Upper lobe of right lung (tissue), 1 donor: ENCODE measurements at regions not wholly inside any gene's neighbourhood (a gene's known extent, or its start where the extent isn't known, plus 50 kb on each side); places are given as distances from the start of the nearest gene placed in this dataset.

Source experiments
- ATAC-seq: fragments of 200-7000 bp; cut with Tn5 transposase; one replicate; pipeline ENCODE4 v1.9.1; 2020; ENCODE audit warnings: mild to moderate bottlenecking, moderate library complexity
- DNase-seq: peaks from one replicate; pipeline ENCODE4 v3.0.0-alpha.2; 2020
- H3K27ac ChIP-seq: fragments of 200-600 bp; one replicate; pipeline ENCODE4 v1.8.0; 2022
- H3K27me3 ChIP-seq: fragments of 200-600 bp; one replicate; pipeline ENCODE4 v1.8.0; 2022; ENCODE audit warnings: mild to moderate bottlenecking
- H3K36me3 ChIP-seq: fragments of 200-600 bp; one replicate; pipeline ENCODE4 v1.8.0; 2022
- H3K4me1 ChIP-seq: fragments of 200-600 bp; one replicate; pipeline ENCODE4 v1.8.0; 2022
- H3K4me3 ChIP-seq: fragments of 200-600 bp; one replicate; pipeline ENCODE4 v1.8.0; 2022; ENCODE audit warnings: mild to moderate bottlenecking
- H3K9me3 ChIP-seq: fragments of 200-600 bp; one replicate; pipeline ENCODE4 v1.8.0; 2022
- CTCF ChIP-seq: fragments of 200-600 bp; IDR thresholded peaks from one replicate; pipeline ENCODE4 v1.8.0; 2022; ENCODE audit warnings: antibody characterized with exemption
- intact Hi-C: fragments of 100-400 bp; cut with DNase I; formaldehyde crosslinking; loops from one replicate; pipeline ENCODE4 v1.11.0; 2022
- donor health status: DM: no; HTN: yes; CAD: no; lungs with severe emphysema.

- DNase-seq (no peak), ATAC-seq (no peak)
- H3K36me3 ChIP-seq, result no peaks in the 10 kb centered on the region
- no peak for TF ChIP-seq CTCF
- no peak overlapping the region for H3K4me3 ChIP-seq
- intact Hi-C loops, result no loop called here
- no peaks in the 10 kb centered on the region for H3K9me3 ChIP-seq
- H3K4me1 ChIP-seq, result no peaks in the 10 kb centered on the region
- no peaks in the 10 kb centered on the region for H3K27me3 ChIP-seq
- H3K27ac ChIP-seq, result no peak overlapping the region
These were observed 409.5 kb downstream of the ADRA2A start for GRCh38 chr10:111486346-111486745.

- ATAC-seq (no peak), DNase-seq (no peak)
- intact Hi-C loops, result no loop called here
- H3K27ac ChIP-seq, result no peak overlapping the region
- H3K4me1 ChIP-seq, result no peaks in the 10 kb centered on the region
- H3K9me3 ChIP-seq, result no peaks in the 10 kb centered on the region
- no peaks in the 10 kb centered on the region for H3K36me3 ChIP-seq
- H3K27me3 ChIP-seq, result no peaks in the 10 kb centered on the region
- no peak overlapping the region for H3K4me3 ChIP-seq
- no peak for TF ChIP-seq CTCF
These were observed 411.8 kb downstream of the ADRA2A start for GRCh38 chr10:111488668-111489067.

GRCh38 chr10:111491154-111491553, 414.3 kb downstream of the ADRA2A start:
- H3K4me1 ChIP-seq, result no peaks in the 10 kb centered on the region
- TF ChIP-seq CTCF, result no peak
- H3K27ac ChIP-seq, result no peak overlapping the region
- ATAC-seq, result no peak
- H3K4me3 ChIP-seq, result no peak overlapping the region
- no peaks in the 10 kb centered on the region for H3K27me3 ChIP-seq
- no peaks in the 10 kb centered on the region for H3K9me3 ChIP-seq
- intact Hi-C loops, result no loop called here
- DNase-seq, result no peak
- H3K36me3 ChIP-seq, result no peaks in the 10 kb centered on the region

- H3K36me3 ChIP-seq, result no peaks in the 10 kb centered on the region
- ATAC-seq (no peak), DNase-seq (no peak)
- intact Hi-C loops, result no loop called here
- no peaks in the 10 kb centered on the region for H3K27me3 ChIP-seq
- TF ChIP-seq CTCF, result no peak
- no peak overlapping the region for H3K27ac ChIP-seq
- H3K4me1 ChIP-seq, result no peaks in the 10 kb centered on the region
- H3K9me3 ChIP-seq, result no peaks in the 10 kb centered on the region
- H3K4me3 ChIP-seq, result no peak overlapping the region
These were observed 416.3 kb downstream of the ADRA2A start for GRCh38 chr10:111493024-111493625.

- TF ChIP-seq CTCF, result no peak
- no peak overlapping the region for H3K4me3 ChIP-seq
- intact Hi-C loops, result no loop called here
- H3K4me1 ChIP-seq, result no peaks in the 10 kb centered on the region
- DNase-seq (no peak), ATAC-seq (no peak)
- no peaks in the 10 kb centered on the region for H3K36me3 ChIP-seq
- H3K27ac ChIP-seq, result no peak overlapping the region
- no peaks in the 10 kb centered on the region for H3K9me3 ChIP-seq
- H3K27me3 ChIP-seq, result no peaks in the 10 kb centered on the region
These were observed 421.7 kb downstream of the ADRA2A start for GRCh38 chr10:111498560-111498959.

GRCh38 chr10:111504376-111504775, 427.5 kb downstream of the ADRA2A start:
- H3K9me3 ChIP-seq, result no peaks in the 10 kb centered on the region
- ATAC-seq (no peak), DNase-seq (no peak)
- H3K27ac ChIP-seq, result no peak overlapping the region
- H3K36me3 ChIP-seq, result no peaks in the 10 kb centered on the region
- no peaks in the 10 kb centered on the region for H3K27me3 ChIP-seq
- no peak overlapping the region for H3K4me3 ChIP-seq
- no peak for TF ChIP-seq CTCF
- no peaks in the 10 kb centered on the region for H3K4me1 ChIP-seq
- intact Hi-C loops, result no loop called here
